DND-41 (cell line): ENCODE measurements at regions not wholly inside any gene's neighbourhood (a gene's known extent, or its start where the extent isn't known, plus 50 kb on each side); places are given as distances from the start of the nearest gene placed in this dataset.

Experiments
- ATAC-seq: fragments of 200-7000 bp; cut with Tn5 transposase; 3 replicates; pipeline ENCODE4 v1.9.1; 2021; ENCODE audit warnings: low read depth; ENCODE audit not compliant: insufficient read depth
- DNase-seq: peaks from one replicate; pipeline ENCODE4 v3.0.0-alpha.2; 2020
- H2AFZ ChIP-seq: 2 replicates; pipeline ENCODE4 v1.6.0; 2012; ENCODE audit warnings: low read depth, low read length
- H3K27ac ChIP-seq: 2 replicates; pipeline ENCODE4 v1.5.1; 2012; ENCODE audit warnings: low read length, inconsistent platforms
- H3K27me3 ChIP-seq: fragments of 200-600 bp; sonication (generic); 2 replicates; pipeline ENCODE4 v1.6.0; 2012; ENCODE audit warnings: low read length, mild to moderate bottlenecking, inconsistent platforms; ENCODE audit not compliant: insufficient read depth, poor library complexity
- H3K36me3 ChIP-seq: 2 replicates; pipeline ENCODE4 v1.5.1; 2012; ENCODE audit warnings: low read length, inconsistent platforms; ENCODE audit not compliant: insufficient read depth
- H3K4me1 ChIP-seq: 2 replicates; pipeline ENCODE4 v1.5.1; 2012; ENCODE audit warnings: mild to moderate bottlenecking, low read length; ENCODE audit not compliant: insufficient read depth
- H3K4me2 ChIP-seq: 2 replicates; pipeline ENCODE4 v1.6.0; 2012; ENCODE audit warnings: mild to moderate bottlenecking, moderate library complexity, low read length, inconsistent platforms; ENCODE audit not compliant: insufficient read depth
- H3K4me3 ChIP-seq, 2 experiments: fragments of 200-600 bp in 1 of 2; shearing (Covaris generic) in 1 of 2; 2 replicates each; pipeline ENCODE4 v1.5.1; 2012 to 2016; ENCODE audit warnings: inconsistent platforms in 2 of 2, low read length in 2 of 2, mild to moderate bottlenecking in 2 of 2, low read depth in 1 of 2, moderate library complexity in 1 of 2
- H3K79me2 ChIP-seq: 2 replicates; pipeline ENCODE4 v1.6.0; 2012; ENCODE audit warnings: low read length, inconsistent platforms; ENCODE audit not compliant: insufficient read depth
- H3K9ac ChIP-seq: 2 replicates; pipeline ENCODE4 v1.6.0; 2012; ENCODE audit warnings: low read depth, mild to moderate bottlenecking, inconsistent platforms, low read length, moderate library complexity
- H3K9me3 ChIP-seq: 2 replicates; pipeline ENCODE4 v1.5.1; 2012; ENCODE audit warnings: low read length, moderate library complexity, mild to moderate bottlenecking, inconsistent platforms; ENCODE audit not compliant: insufficient read depth, severe bottlenecking
- H4K20me1 ChIP-seq: 2 replicates; pipeline ENCODE4 v1.6.0; 2012; ENCODE audit warnings: low read length; ENCODE audit not compliant: insufficient read depth
- CTCF ChIP-seq: IDR thresholded peaks from 2 replicates; pipeline ENCODE4 v1.5.1; 2012; ENCODE audit warnings: borderline replicate concordance, low read length, moderate library complexity, mild to moderate bottlenecking; ENCODE audit not compliant: poor library complexity, severe bottlenecking; ENCODE audit errors: extremely low read depth
- EZH2 ChIP-seq: IDR thresholded peaks from 3 replicates; pipeline ENCODE4 v1.6.1; 2012; ENCODE audit warnings: borderline replicate concordance, low read depth, mild to moderate bottlenecking, moderate library complexity, low read length, inconsistent platforms; ENCODE audit not compliant: severe bottlenecking

GRCh38 chr5:67355120-67355713 is 158.6 kb upstream of the CD180 start:
- ATAC-seq (no peak), DNase-seq (no peak)
- H4K20me1 ChIP-seq = no peaks in the 10 kb centered on the region
- no peak overlapping the region for H3K4me2 ChIP-seq
- H3K27me3 ChIP-seq = no peaks in the 10 kb centered on the region
- no peak overlapping the region for H3K4me3 ChIP-seq
- peaks cover 25% of the 10 kb centered on the region for H3K4me1 ChIP-seq
- no peaks in the 10 kb centered on the region for H3K79me2 ChIP-seq
- no peak overlapping the region for H3K27ac ChIP-seq
- H3K9ac ChIP-seq = no peak overlapping the region
- no peaks in the 10 kb centered on the region for H3K9me3 ChIP-seq
- TF ChIP-seq CTCF (no peak), EZH2 (no peak)
- H3K36me3 ChIP-seq = no peaks in the 10 kb centered on the region
- no peak overlapping the region for H2AFZ ChIP-seq

GRCh38 chr5:67353500-67354450 is 157.2 kb upstream of the CD180 start:
- Histone ChIP-seq H4K20me1 (no peaks in the 10 kb centered on the region), H3K4me1 (peaks cover 25% of the 10 kb centered on the region), H3K79me2 (no peaks in the 10 kb centered on the region), H3K9ac (no peak overlapping the region), H3K4me3 (no peak overlapping the region), H3K4me2 (no peak overlapping the region), H3K36me3 (no peaks in the 10 kb centered on the region), H3K9me3 (no peaks in the 10 kb centered on the region), H3K27me3 (no peaks in the 10 kb centered on the region), H2AFZ (no peak overlapping the region), H3K27ac (no peak overlapping the region)
- no peak for ATAC-seq
- no peak for DNase-seq
- TF ChIP-seq CTCF = no peak

GRCh38 chr5:67350618-67351201 is 154.1 kb upstream of the CD180 start:
- peak overlapping the region; percentile 75 for H3K4me2 ChIP-seq
- H3K4me1 ChIP-seq = peaks cover 25% of the 10 kb centered on the region
- H3K79me2 ChIP-seq = no peaks in the 10 kb centered on the region
- H3K27me3 ChIP-seq = no peaks in the 10 kb centered on the region
- peak overlapping the region; percentile 19 to 56; a peak in 3 of 4 replicates for H3K4me3 ChIP-seq
- peak; percentile 78 for DNase-seq
- H3K27ac ChIP-seq = peak overlapping the region; percentile 96
- TF ChIP-seq EZH2 (no peak), CTCF (no peak)
- H4K20me1 ChIP-seq = no peaks in the 10 kb centered on the region
- H3K9ac ChIP-seq = peak overlapping the region; percentile 62
- no peaks in the 10 kb centered on the region for H3K36me3 ChIP-seq
- H3K9me3 ChIP-seq = no peaks in the 10 kb centered on the region
- H2AFZ ChIP-seq = peak overlapping the region; percentile 65
- peak; percentile 95 for ATAC-seq
